IMR-90 (cell line): ENCODE measurements at regions not wholly inside any gene's neighbourhood (a gene's known extent, or its start where the extent isn't known, plus 50 kb on each side); places are given as distances from the start of the nearest gene placed in this dataset.

ENCODE experiments used
- ATAC-seq: fragments of 200-7000 bp; cut with Tn5 transposase; 2 replicates; pipeline ENCODE4 v1.9.1; 2020; ENCODE audit warnings: low read depth, mild to moderate bottlenecking, moderate library complexity
- BruUV-seq: library from RNA; stranded (reverse); fragments of 400-500 nt; replicated peaks from 2 replicates; lab custom pipeline; 2021; lab: Mats Ljungman, UMichigan
- CTCF ChIA-PET: fragments of 300-600 bp; formaldehyde crosslinking; extraction: SDS; loops from one replicate; lab custom pipeline; 2021; ENCODE audit warnings: antibody characterized with exemption; lab: Yijun Ruan, JAX
- POLR2A ChIA-PET: fragments of 300-600 bp; sonication (Branson Sonifier 250); formaldehyde crosslinking; loops from one replicate; lab custom pipeline; 2022; ENCODE audit warnings: antibody characterized with exemption; ENCODE audit not compliant: unreplicated experiment; lab: Charles Lee
- DNase-seq: peaks from one replicate; pipeline ENCODE4 v3.0.0; 2013
- H2AFZ ChIP-seq: replicated peaks from 2 replicates; pipeline ENCODE3; 2013; ENCODE audit warnings: low read length, mild to moderate bottlenecking; ENCODE audit not compliant: poor library complexity
- H2AK5ac ChIP-seq: 2 replicates; pipeline ENCODE4 v1.6.1; 2013; ENCODE audit warnings: low read depth, low read length, inconsistent platforms
- H2AK9ac ChIP-seq: replicated peaks from 2 replicates; pipeline ENCODE3; 2013; ENCODE audit warnings: mild to moderate bottlenecking, low read depth, low read length, moderate library complexity; ENCODE audit not compliant: poor library complexity
- H2BK120ac ChIP-seq: 2 replicates; pipeline ENCODE4 v1.6.1; 2013; ENCODE audit warnings: low read depth, low read length, inconsistent platforms
- H2BK15ac ChIP-seq: 3 replicates; pipeline ENCODE4 v1.6.1; 2013; ENCODE audit warnings: low read depth, low read length, inconsistent platforms
- H2BK20ac ChIP-seq: 2 replicates; pipeline ENCODE4 v1.6.1; 2013; ENCODE audit warnings: low read depth, mild to moderate bottlenecking, inconsistent platforms, low read length, moderate library complexity
- H2BK5ac ChIP-seq: 2 replicates; pipeline ENCODE4 v1.6.1; 2013; ENCODE audit warnings: mild to moderate bottlenecking, low read depth, low read length, inconsistent platforms; ENCODE audit not compliant: poor library complexity, severe bottlenecking
- H3K14ac ChIP-seq: replicated peaks from 2 replicates; pipeline ENCODE4 v1.6.1; 2013; ENCODE audit warnings: low read depth, low read length, inconsistent platforms
- H3K18ac ChIP-seq: 2 replicates; pipeline ENCODE4 v1.6.1; 2013; ENCODE audit warnings: low read depth, low read length, control low read depth
- H3K23ac ChIP-seq: 2 replicates; pipeline ENCODE4 v1.6.1; 2013; ENCODE audit warnings: low read depth, low read length, inconsistent platforms
- H3K27ac ChIP-seq: 2 replicates; pipeline ENCODE4 v1.5.1; 2013; ENCODE audit warnings: mild to moderate bottlenecking, control low read depth, low read length; ENCODE audit not compliant: insufficient read depth
- H3K27me3 ChIP-seq: 2 replicates; pipeline ENCODE4 v1.6.1; 2013; ENCODE audit warnings: low read length; ENCODE audit not compliant: control insufficient read depth, insufficient read depth
- H3K36me3 ChIP-seq: 2 replicates; pipeline ENCODE4 v1.6.1; 2013; ENCODE audit warnings: low read length, mixed read lengths; ENCODE audit not compliant: control insufficient read depth, insufficient read depth
- H3K4ac ChIP-seq: 2 replicates; pipeline ENCODE4 v1.6.1; 2013; ENCODE audit warnings: low read depth, low read length, inconsistent platforms
- H3K4me1 ChIP-seq: 2 replicates; pipeline ENCODE4 v1.6.1; 2013; ENCODE audit warnings: low read length, mixed read lengths; ENCODE audit not compliant: control insufficient read depth, insufficient read depth
- H3K4me2 ChIP-seq: 2 replicates; pipeline ENCODE4 v1.6.1; 2013; ENCODE audit warnings: low read depth, mild to moderate bottlenecking, control low read depth, low read length, moderate library complexity
- H3K4me3 ChIP-seq: 2 replicates; pipeline ENCODE4 v1.5.1; 2013; ENCODE audit warnings: low read depth, mild to moderate bottlenecking, control low read depth, low read length, moderate library complexity; ENCODE audit not compliant: insufficient read depth
- H3K56ac ChIP-seq: 2 replicates; pipeline ENCODE4 v1.6.1; 2013; ENCODE audit warnings: low read length, inconsistent platforms; ENCODE audit not compliant: insufficient read depth; ENCODE audit errors: extremely low read depth
- H3K79me1 ChIP-seq, 2 experiments: 2 replicates each; pipeline ENCODE4 v1.6.1; 2013; ENCODE audit warnings: low read length in 2 of 2, inconsistent platforms in 1 of 2, low read depth in 1 of 2
- H3K9ac ChIP-seq: 2 replicates; pipeline ENCODE4 v1.6.1; 2013; ENCODE audit warnings: low read depth, low read length, control low read depth
- H3K9me1 ChIP-seq: 2 replicates; pipeline ENCODE4 v1.6.1; 2013; ENCODE audit warnings: low read length, inconsistent platforms; ENCODE audit not compliant: insufficient read depth
- H3K9me3 ChIP-seq: 2 replicates; pipeline ENCODE4 v1.6.1; 2013; ENCODE audit warnings: low read length; ENCODE audit not compliant: control insufficient read depth, insufficient read depth
- H4K20me1 ChIP-seq: 2 replicates; pipeline ENCODE4 v1.6.1; 2013; ENCODE audit warnings: low read length, inconsistent platforms; ENCODE audit not compliant: insufficient read depth
- H4K5ac ChIP-seq: 2 replicates; pipeline ENCODE4 v1.6.1; 2013; ENCODE audit warnings: mild to moderate bottlenecking, low read depth, low read length, control low read depth
- H4K8ac ChIP-seq, 2 experiments: 2 replicates each; pipeline ENCODE4 v1.6.1; 2013; ENCODE audit warnings: low read depth in 2 of 2, low read length in 2 of 2, control low read depth in 1 of 2, inconsistent platforms in 1 of 2
- H4K91ac ChIP-seq: 2 replicates; pipeline ENCODE4 v1.6.1; 2013; ENCODE audit warnings: low read depth, low read length, inconsistent platforms; ENCODE audit not compliant: insufficient read depth
- BHLHE40 ChIP-seq: fragments of 150-350 bp; IDR thresholded peaks from 2 replicates; pipeline ENCODE4 v1.6.1; 2016; ENCODE audit warnings: mild to moderate bottlenecking, low read depth, low read length
- CEBPB ChIP-seq: IDR thresholded peaks from 2 replicates; pipeline ENCODE4 v1.6.1; 2012; ENCODE audit warnings: low read depth, low read length, improper control_type of control experiment
- MAFK ChIP-seq: IDR thresholded peaks from 2 replicates; pipeline ENCODE4 v1.6.1; 2012; ENCODE audit warnings: low read depth, low read length, improper control_type of control experiment
- MXI1 ChIP-seq: IDR thresholded peaks from 2 replicates; pipeline ENCODE4 v1.6.1; 2012; ENCODE audit warnings: low read depth, mild to moderate bottlenecking, low read length, moderate library complexity, borderline replicate concordance
- POLR2A ChIP-seq: IDR thresholded peaks from 2 replicates; pipeline ENCODE4 v1.6.1; 2012; ENCODE audit warnings: mild to moderate bottlenecking, low read depth, low read length
- RAD21 ChIP-seq: IDR thresholded peaks from 2 replicates; pipeline ENCODE4 v1.6.1; 2012; ENCODE audit warnings: low read length, improper control_type of control experiment
- RCOR1 ChIP-seq: IDR thresholded peaks from 2 replicates; pipeline ENCODE4 v1.6.1; 2012; ENCODE audit warnings: mild to moderate bottlenecking, low read length, improper control_type of control experiment; ENCODE audit not compliant: insufficient replicate concordance
- RFX5 ChIP-seq: IDR thresholded peaks from 2 replicates; pipeline ENCODE4 v1.8.0; 2012; ENCODE audit warnings: low read depth, mild to moderate bottlenecking, low read length, moderate library complexity
- SMC3 ChIP-seq: fragments of 150-350 bp; IDR thresholded peaks from 2 replicates; pipeline ENCODE4 v1.6.1; 2016; ENCODE audit warnings: low read depth, mild to moderate bottlenecking, antibody characterized with exemption, low read length, moderate library complexity
- WGBS, 2 experiments: methylation state at CpG; one replicate each; pipeline versions ENCODE4 v1.1.5 to v1.1.7; 2013; ENCODE audit warnings: missing lambda C conversion rate in 2 of 2; ENCODE audit not compliant: insufficient read length in 1 of 2; ENCODE audit errors: extremely low coverage in 2 of 2; 5-methylcytosine and 5-hydroxymethylcytosine counted together
- dilution Hi-C: fragments of 300-500 bp; cut with HindIII; formaldehyde crosslinking; loops from one replicate; pipeline ENCODE4 v1.14.3; 2018; ENCODE audit warnings: low sequenced_read_pairs; ENCODE audit not compliant: unreplicated experiment
- in situ Hi-C: fragments of 300-500 bp; cut with MboI; formaldehyde crosslinking; loops from 3 replicates; pipeline ENCODE4 v1.14.3; 2019; ENCODE audit warnings: low sequenced_read_pairs, inconsistent platforms, mixed read lengths
- intact Hi-C: fragments of 100-400 bp; cut with micrococcal nuclease; formaldehyde crosslinking; loops from 2 replicates; pipeline ENCODE4 v1.10.0; 2022
- TF ChIP-seq, protein P1 (sequence below): fragments of 150-350 bp; IDR thresholded peaks from 2 replicates; pipeline ENCODE4 v1.6.1; 2017; ENCODE audit warnings: mild to moderate bottlenecking, antibody characterized with exemption, low read length, low read depth
- TF ChIP-seq, protein P2 (sequence below): conservative IDR thresholded peaks from 2 replicates; pipeline ENCODE4 v1.5.1; 2012; ENCODE audit warnings: mild to moderate bottlenecking, low read depth, low read length, improper control_type of control experiment

DNA sequence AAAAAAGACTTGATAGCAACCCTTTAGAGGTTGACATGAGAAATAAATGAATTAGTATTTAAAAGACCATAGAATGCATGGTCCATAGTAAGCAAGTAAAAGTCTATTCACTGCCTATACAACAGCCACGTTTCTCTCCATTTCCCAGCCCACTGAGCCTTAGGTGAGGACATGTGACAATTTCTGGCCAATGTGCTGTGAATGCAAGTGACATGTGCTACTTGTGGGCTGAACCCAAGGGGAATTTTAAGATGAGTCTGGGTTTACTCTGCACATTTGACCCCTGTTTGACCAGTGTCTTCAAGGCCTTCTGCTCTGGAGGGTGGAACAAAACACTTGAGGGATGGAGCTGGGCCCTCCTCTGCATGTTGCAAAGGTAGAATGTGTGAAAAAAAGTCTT lies 384.4 kb upstream of the KLF6 start:
- ATAC-seq (no peak), DNase-seq (no peak)
- Histone ChIP-seq H2BK5ac (no peak overlapping the region), H3K4me3 (no peak overlapping the region), H4K5ac (no peak overlapping the region), H3K27ac (no peak overlapping the region), H4K8ac (no peak overlapping the region), H3K36me3 (no peaks in the 10 kb centered on the region), H3K4ac (no peak overlapping the region), H3K18ac (no peak overlapping the region), H3K9ac (no peak overlapping the region), H3K9me3 (no peaks in the 10 kb centered on the region), H2BK20ac (no peak overlapping the region), H2AFZ (no peak overlapping the region), H2BK15ac (no peak overlapping the region), H3K27me3 (no peaks in the 10 kb centered on the region), H3K79me1 (no peaks in the 10 kb centered on the region), H3K9me1 (no peaks in the 10 kb centered on the region), H2AK5ac (no peak overlapping the region), H3K23ac (no peak overlapping the region), H2AK9ac (no peak overlapping the region), H4K91ac (no peak overlapping the region), H2BK120ac (no peak overlapping the region), H4K20me1 (no peaks in the 10 kb centered on the region), H3K4me2 (no peak overlapping the region), H3K14ac (no peak overlapping the region), H3K56ac (no peak overlapping the region), H3K4me1 (no peaks in the 10 kb centered on the region)
- CTCF ChIA-PET = interaction anchor here (0.7 kb wide), 1 partner anchor 93 kb away, joined by 7 read pairs; no protein-coding TSS in a partner anchor
- TF ChIP-seq RFX5 (no peak), BHLHE40 (no peak), POLR2A (no peak), MXI1 (no peak), MAFK (no peak), SMC3 (no peak), RAD21 (no peak), RCOR1 (no peak), CEBPB (no peak)
- TF ChIP-seq, protein P1, sequence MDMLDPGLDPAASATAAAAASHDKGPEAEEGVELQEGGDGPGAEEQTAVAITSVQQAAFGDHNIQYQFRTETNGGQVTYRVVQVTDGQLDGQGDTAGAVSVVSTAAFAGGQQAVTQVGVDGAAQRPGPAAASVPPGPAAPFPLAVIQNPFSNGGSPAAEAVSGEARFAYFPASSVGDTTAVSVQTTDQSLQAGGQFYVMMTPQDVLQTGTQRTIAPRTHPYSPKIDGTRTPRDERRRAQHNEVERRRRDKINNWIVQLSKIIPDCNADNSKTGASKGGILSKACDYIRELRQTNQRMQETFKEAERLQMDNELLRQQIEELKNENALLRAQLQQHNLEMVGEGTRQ = no peak
- TF ChIP-seq, protein P2, sequence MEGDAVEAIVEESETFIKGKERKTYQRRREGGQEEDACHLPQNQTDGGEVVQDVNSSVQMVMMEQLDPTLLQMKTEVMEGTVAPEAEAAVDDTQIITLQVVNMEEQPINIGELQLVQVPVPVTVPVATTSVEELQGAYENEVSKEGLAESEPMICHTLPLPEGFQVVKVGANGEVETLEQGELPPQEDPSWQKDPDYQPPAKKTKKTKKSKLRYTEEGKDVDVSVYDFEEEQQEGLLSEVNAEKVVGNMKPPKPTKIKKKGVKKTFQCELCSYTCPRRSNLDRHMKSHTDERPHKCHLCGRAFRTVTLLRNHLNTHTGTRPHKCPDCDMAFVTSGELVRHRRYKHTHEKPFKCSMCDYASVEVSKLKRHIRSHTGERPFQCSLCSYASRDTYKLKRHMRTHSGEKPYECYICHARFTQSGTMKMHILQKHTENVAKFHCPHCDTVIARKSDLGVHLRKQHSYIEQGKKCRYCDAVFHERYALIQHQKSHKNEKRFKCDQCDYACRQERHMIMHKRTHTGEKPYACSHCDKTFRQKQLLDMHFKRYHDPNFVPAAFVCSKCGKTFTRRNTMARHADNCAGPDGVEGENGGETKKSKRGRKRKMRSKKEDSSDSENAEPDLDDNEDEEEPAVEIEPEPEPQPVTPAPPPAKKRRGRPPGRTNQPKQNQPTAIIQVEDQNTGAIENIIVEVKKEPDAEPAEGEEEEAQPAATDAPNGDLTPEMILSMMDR = no peak
- in situ Hi-C loops (no loop called here), intact Hi-C loops (no loop called here), dilution Hi-C loops (no loop called here)
- BruUV-seq = no TSS peak
- POLR2A ChIA-PET = no interaction called here
- no CpG with 5 or more reads among the region's 1 CpG for WGBS, 2 experiments
